Astrocyte of the cerebellum (primary cell): ENCODE measurements at regions not wholly inside any gene's neighbourhood (a gene's known extent, or its start where the extent isn't known, plus 50 kb on each side); places are given as distances from the start of the nearest gene placed in this dataset.

Experiments used
- DNase-seq: peaks from one replicate; pipeline ENCODE4 v3.0.0-alpha.2; 2011; ENCODE audit warnings: low read depth
- H3K4me3 ChIP-seq: 2 replicates; pipeline ENCODE4 v1.5.1; 2011; ENCODE audit warnings: mild to moderate bottlenecking, low read depth, low read length, moderate library complexity
- in situ Hi-C: cut with HindIII; loops from 2 replicates; pipeline ENCODE4 v1.10.0; 2017; ENCODE audit warnings: low sequenced_read_pairs
- TF ChIP-seq, protein P1 (sequence below): IDR thresholded peaks from 2 replicates; pipeline ENCODE4 v1.5.1; 2012; ENCODE audit warnings: low read length, low read depth, moderate library complexity, mild to moderate bottlenecking; ENCODE audit errors: missing control alignments

DNA sequence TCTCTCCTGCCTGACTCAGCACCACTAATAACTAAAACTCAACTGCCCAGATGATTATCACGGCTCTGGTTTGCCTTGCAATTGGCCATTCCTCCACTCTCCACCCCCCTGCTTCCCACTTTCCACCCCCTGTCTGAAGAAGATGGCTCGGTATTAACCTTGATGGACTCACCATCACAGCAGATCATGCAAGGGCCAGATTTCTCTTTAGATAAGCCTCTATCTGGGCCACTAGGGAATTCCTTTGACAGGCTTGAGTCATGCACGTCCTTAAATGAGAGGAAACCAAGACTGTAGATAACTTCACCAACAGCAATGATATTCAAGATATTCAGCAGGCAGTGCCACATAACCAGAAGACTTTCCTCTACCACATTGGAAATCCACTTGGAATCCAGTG is 131.1 kb upstream of the NBEA start:
- in situ Hi-C loops, result no loop called here
- no peak for DNase-seq
- H3K4me3 ChIP-seq, result no peak overlapping the region
- TF ChIP-seq, protein P1, sequence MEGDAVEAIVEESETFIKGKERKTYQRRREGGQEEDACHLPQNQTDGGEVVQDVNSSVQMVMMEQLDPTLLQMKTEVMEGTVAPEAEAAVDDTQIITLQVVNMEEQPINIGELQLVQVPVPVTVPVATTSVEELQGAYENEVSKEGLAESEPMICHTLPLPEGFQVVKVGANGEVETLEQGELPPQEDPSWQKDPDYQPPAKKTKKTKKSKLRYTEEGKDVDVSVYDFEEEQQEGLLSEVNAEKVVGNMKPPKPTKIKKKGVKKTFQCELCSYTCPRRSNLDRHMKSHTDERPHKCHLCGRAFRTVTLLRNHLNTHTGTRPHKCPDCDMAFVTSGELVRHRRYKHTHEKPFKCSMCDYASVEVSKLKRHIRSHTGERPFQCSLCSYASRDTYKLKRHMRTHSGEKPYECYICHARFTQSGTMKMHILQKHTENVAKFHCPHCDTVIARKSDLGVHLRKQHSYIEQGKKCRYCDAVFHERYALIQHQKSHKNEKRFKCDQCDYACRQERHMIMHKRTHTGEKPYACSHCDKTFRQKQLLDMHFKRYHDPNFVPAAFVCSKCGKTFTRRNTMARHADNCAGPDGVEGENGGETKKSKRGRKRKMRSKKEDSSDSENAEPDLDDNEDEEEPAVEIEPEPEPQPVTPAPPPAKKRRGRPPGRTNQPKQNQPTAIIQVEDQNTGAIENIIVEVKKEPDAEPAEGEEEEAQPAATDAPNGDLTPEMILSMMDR, result no peak

DNA sequence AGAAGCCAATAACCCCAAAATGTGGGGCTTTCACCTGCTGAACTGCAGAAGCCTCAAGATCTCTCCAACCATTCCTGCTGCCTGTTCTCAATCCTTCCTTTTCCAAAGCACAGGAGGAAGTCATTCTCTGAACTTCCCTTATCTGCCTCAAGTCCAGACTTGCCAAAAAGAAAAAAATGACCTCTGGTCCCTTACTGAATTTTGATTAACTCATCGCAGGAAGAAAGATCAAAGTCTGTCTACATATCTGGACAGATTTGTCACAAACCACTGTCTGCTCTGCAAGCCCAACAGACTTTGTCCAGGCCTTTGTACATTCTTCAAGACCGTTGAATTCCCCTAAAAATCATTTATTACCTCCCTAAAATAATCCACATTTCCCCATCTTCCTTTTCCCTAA is 126.5 kb upstream of the NBEA start:
- TF ChIP-seq, protein P1, result no peak
- H3K4me3 ChIP-seq, result no peak overlapping the region
- in situ Hi-C loops, result no loop called here
- no peak for DNase-seq

DNA sequence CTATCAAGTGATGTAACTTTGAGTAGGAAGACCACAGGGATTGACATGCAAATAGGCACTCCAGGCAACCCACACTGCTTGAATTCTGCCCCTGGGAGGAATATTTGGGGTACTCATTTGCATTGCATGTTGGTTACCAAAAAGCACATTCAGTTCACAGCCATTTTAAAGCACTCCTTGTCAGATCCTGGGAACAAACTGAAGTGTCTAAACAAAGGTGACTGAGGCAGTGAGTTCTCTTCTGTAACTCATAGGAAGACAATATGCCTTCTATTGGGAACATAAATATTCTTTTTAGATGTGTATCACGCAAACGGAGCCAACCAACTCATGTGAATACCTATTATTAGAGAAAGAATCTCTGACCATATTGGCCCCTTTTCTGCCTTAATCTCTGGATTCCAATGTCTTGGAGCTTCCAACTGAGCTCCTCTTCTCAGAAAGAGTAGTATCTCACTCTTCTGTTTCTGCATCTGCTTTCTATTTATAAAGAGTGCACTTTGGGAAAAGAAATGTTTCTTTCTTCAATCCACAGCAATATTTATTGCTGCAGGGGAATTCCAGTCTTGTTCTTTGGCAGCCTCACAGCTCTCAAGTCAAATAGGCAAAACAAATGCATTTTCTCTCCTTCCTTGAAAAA is 125.7 kb upstream of the NBEA start:
- TF ChIP-seq, protein P1, result no peak
- in situ Hi-C loops, result no loop called here
- peak; percentile 26 for DNase-seq
- no peak overlapping the region for H3K4me3 ChIP-seq

DNA sequence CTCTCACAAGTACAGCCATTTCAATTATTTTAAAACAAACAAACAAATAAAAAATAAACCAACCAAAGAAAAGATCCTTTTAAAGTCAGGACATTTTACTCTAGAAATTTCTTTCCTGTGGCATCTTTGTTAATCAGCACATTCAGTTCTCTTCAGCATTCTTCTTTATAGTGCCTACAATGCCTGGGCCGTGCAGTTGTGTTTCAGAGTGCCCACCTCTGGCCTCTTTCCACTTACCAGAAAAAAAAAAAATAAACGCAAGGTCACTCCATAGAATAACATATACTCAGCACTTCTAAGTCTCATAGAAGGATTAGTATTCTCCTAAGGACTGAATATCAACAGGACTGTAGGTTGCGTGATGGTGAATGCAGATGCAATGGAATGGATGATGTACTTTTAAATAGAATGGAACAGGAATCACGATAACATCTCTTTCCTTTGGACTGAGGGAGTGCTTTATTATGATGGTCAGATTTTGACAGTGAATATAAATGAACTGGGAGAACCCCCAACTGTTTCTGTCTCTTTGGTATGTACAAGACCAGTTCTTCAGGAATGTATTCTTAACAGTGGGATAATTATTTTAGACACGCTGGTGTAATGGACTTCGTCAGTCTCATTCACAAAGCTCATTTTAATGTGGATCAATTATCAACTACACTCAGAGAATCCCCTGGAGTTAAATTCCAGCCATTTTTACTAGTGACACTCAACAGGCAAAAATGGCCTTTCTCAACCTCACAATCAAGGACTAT is 125.0 kb upstream of the NBEA start:
- no peak overlapping the region for H3K4me3 ChIP-seq
- DNase-seq, result peak; percentile 47
- TF ChIP-seq, protein P1, result no peak
- in situ Hi-C loops, result no loop called here

DNA sequence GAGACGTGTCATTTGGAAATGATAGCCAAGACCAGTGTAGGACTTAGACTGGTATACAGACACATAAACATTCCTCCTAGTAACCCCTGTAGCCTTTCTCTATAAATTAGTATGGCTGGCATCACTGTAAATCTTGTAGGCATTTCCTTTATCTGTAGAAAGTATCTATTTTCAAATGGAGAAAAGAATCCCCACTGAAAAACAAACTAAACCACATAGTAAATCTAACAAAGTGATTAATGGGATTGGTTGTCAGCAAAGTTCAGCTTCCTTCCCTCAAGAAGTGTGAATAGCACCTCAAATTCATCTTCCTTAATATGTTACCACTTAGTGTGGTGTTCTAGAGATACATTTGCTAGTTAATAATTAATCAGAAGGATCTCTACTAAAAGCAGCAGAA is 119.4 kb upstream of the NBEA start:
- in situ Hi-C loops, result no loop called here
- DNase-seq, result no peak

DNA sequence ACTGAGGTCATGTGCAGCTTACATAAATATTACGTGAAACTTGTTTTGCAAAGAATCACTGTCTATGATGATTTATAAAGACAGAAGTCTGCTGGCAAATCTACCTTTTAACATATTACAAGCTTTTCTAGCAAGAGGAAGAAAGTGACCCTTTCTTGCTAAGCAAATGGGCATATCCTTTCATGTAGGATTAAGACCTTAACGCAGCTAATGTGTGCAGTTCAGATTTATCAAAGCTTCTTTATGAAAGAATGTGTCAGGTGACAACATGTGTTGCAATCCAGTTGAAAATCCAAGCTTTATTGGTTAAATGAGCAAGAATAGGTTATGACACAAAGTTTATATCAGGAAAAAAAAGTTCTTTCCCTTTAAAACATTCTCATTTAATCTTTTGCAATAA is 115.6 kb upstream of the NBEA start:
- in situ Hi-C loops, result no loop called here
- TF ChIP-seq, protein P1, result no peak
- no peak for DNase-seq
- no peak overlapping the region for H3K4me3 ChIP-seq

More for the DNA sequence above, 119.4 kb upstream of the NBEA start:
- TF ChIP-seq, protein P1, result no peak
- no peak overlapping the region for H3K4me3 ChIP-seq
